ENCODE measurements at regions not wholly inside any gene's neighbourhood (a gene's known extent, or its start where the extent isn't known, plus 50 kb on each side); places are given as distances from the start of the nearest gene placed in this dataset.

DNA sequence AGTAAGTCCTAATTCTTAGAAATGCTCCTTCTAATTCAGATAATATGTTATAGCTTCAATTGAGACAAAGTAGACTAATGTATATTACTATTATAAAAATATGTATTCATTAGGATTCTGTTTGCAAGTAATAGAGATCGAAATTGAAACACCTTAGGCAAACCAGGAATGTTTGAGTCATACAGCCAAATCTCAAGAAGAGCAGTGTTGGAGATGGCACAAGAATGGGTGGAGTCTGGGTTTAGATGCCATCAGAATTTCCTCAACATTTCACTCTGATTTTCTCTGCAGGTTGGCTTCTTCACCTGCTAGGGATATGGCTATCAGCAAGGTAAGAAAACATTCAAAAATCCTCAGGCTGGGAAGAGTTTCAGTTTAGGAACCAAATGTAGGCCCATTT, 405.4 kb downstream of the CCDC85A start:
- ATAC-seq (no peak), DNase-seq (ENCODE audit: low read depth, low spot score) (no peak)
- intact Hi-C loops (cut with micrococcal nuclease; ENCODE audit: unreplicated experiment) = no loop called here
- H3K4me3 ChIP-seq (ENCODE audit: low read depth in 2 of 2, low read length in 2 of 2) = no peak overlapping the region
- in situ Hi-C loops (cut with HindIII; ENCODE audit: low pct_unique_long_range_greater_than_20kb, low sequenced_read_pairs) = no loop called here
- BruUV-seq (replicated peaks) = no TSS peak
- no peaks in the 10 kb centered on the region for H3K27me3 ChIP-seq (ENCODE audit: control insufficient read depth, insufficient read depth, low read length)
- POLR2A ChIA-PET = no interaction called here
- H3K36me3 ChIP-seq (ENCODE audit: control insufficient read depth, insufficient read depth, low read length) = no peaks in the 10 kb centered on the region
- H3K4me1 ChIP-seq (ENCODE audit: control insufficient read depth, insufficient read depth, low read length) = no peaks in the 10 kb centered on the region
- CTCF ChIA-PET = no interaction called here
- H3K27ac ChIP-seq (ENCODE audit: low read length) = no peak overlapping the region
- H3K9me3 ChIP-seq (ENCODE audit: control insufficient read depth, insufficient read depth, low read depth, low read length) = no peaks in the 10 kb centered on the region
- TF ChIP-seq SIN3A (IDR thresholded peaks at IDR 0.05; ENCODE audit: borderline replicate concordance, insufficient read depth, low read depth, low read length) (no peak), POLR2AphosphoS5 (IDR thresholded peaks at IDR 0.05; ENCODE audit: low read depth, low read length) (no peak), TCF7L2 (IDR thresholded peaks at IDR 0.05; ENCODE audit: low read depth, low read length) (no peak)
- TF ChIP-seq, protein P1, sequence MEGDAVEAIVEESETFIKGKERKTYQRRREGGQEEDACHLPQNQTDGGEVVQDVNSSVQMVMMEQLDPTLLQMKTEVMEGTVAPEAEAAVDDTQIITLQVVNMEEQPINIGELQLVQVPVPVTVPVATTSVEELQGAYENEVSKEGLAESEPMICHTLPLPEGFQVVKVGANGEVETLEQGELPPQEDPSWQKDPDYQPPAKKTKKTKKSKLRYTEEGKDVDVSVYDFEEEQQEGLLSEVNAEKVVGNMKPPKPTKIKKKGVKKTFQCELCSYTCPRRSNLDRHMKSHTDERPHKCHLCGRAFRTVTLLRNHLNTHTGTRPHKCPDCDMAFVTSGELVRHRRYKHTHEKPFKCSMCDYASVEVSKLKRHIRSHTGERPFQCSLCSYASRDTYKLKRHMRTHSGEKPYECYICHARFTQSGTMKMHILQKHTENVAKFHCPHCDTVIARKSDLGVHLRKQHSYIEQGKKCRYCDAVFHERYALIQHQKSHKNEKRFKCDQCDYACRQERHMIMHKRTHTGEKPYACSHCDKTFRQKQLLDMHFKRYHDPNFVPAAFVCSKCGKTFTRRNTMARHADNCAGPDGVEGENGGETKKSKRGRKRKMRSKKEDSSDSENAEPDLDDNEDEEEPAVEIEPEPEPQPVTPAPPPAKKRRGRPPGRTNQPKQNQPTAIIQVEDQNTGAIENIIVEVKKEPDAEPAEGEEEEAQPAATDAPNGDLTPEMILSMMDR (IDR thresholded peaks at IDR 0.05) = no peak
- TF ChIP-seq, protein P2, sequence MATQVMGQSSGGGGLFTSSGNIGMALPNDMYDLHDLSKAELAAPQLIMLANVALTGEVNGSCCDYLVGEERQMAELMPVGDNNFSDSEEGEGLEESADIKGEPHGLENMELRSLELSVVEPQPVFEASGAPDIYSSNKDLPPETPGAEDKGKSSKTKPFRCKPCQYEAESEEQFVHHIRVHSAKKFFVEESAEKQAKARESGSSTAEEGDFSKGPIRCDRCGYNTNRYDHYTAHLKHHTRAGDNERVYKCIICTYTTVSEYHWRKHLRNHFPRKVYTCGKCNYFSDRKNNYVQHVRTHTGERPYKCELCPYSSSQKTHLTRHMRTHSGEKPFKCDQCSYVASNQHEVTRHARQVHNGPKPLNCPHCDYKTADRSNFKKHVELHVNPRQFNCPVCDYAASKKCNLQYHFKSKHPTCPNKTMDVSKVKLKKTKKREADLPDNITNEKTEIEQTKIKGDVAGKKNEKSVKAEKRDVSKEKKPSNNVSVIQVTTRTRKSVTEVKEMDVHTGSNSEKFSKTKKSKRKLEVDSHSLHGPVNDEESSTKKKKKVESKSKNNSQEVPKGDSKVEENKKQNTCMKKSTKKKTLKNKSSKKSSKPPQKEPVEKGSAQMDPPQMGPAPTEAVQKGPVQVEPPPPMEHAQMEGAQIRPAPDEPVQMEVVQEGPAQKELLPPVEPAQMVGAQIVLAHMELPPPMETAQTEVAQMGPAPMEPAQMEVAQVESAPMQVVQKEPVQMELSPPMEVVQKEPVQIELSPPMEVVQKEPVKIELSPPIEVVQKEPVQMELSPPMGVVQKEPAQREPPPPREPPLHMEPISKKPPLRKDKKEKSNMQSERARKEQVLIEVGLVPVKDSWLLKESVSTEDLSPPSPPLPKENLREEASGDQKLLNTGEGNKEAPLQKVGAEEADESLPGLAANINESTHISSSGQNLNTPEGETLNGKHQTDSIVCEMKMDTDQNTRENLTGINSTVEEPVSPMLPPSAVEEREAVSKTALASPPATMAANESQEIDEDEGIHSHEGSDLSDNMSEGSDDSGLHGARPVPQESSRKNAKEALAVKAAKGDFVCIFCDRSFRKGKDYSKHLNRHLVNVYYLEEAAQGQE (IDR thresholded peaks at IDR 0.05; ENCODE audit: insufficient read depth in 1 of 2, low read depth in 2 of 2, low read length in 1 of 2) = no peak

DNA sequence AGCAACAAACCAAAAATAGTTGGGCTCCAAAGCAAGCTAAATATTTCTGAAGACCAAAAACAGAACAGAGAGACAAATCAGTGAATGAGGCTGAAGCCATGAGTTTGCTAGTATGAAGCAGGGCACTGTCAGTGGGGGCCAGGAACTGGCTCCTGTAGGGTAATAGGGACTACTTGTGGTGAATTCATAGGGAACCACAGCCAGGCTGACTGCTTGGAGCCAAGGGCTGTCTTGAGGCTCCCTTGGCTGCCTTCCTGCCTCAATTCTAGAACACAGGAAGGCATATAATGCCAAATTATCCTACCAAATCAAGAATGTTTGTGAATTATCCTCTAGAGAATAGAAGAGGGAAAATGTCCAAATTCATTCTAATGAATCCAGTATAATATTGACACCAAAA, 406.0 kb downstream of the CCDC85A start:
- in situ Hi-C loops (cut with HindIII; ENCODE audit: low pct_unique_long_range_greater_than_20kb, low sequenced_read_pairs) = no loop called here
- intact Hi-C loops (cut with micrococcal nuclease; ENCODE audit: unreplicated experiment) = no loop called here
- no peak for DNase-seq (ENCODE audit: low read depth, low spot score)
- Histone ChIP-seq H3K36me3 (ENCODE audit: control insufficient read depth, insufficient read depth, low read length) (no peaks in the 10 kb centered on the region), H3K4me3 (ENCODE audit: low read depth in 2 of 2, low read length in 2 of 2) (no peak overlapping the region), H3K27ac (ENCODE audit: low read length) (no peak overlapping the region), H3K27me3 (ENCODE audit: control insufficient read depth, insufficient read depth, low read length) (no peaks in the 10 kb centered on the region), H3K4me1 (ENCODE audit: control insufficient read depth, insufficient read depth, low read length) (no peaks in the 10 kb centered on the region), H3K9me3 (ENCODE audit: control insufficient read depth, insufficient read depth, low read depth, low read length) (no peaks in the 10 kb centered on the region)
- ATAC-seq = no peak
- TF ChIP-seq TCF7L2 (IDR thresholded peaks at IDR 0.05; ENCODE audit: low read depth, low read length) = no peak
- TF ChIP-seq POLR2AphosphoS5 (IDR thresholded peaks at IDR 0.05; ENCODE audit: low read depth, low read length) = no peak
- no peak for TF ChIP-seq SIN3A (IDR thresholded peaks at IDR 0.05; ENCODE audit: borderline replicate concordance, insufficient read depth, low read depth, low read length)
- TF ChIP-seq, protein P1 (IDR thresholded peaks at IDR 0.05) = no peak
- TF ChIP-seq, protein P2 (IDR thresholded peaks at IDR 0.05; ENCODE audit: insufficient read depth in 1 of 2, low read depth in 2 of 2, low read length in 1 of 2) = no peak
- no TSS peak for BruUV-seq (replicated peaks)
- CTCF ChIA-PET = no interaction called here
- POLR2A ChIA-PET = no interaction called here

Measured in Panc1 (cell line).